ENCODE measurements at regions not wholly inside any gene's neighbourhood (a gene's known extent, or its start where the extent isn't known, plus 50 kb on each side); places are given as distances from the start of the nearest gene placed in this dataset.

GRCh38 chr20:48207505-48207904 lies 422.2 kb upstream of the SULF2 start:
- DNase-seq (ENCODE audit: low spot score), result no peak
- no peak overlapping the region for H3K27ac ChIP-seq
- TF ChIP-seq, protein P1, sequence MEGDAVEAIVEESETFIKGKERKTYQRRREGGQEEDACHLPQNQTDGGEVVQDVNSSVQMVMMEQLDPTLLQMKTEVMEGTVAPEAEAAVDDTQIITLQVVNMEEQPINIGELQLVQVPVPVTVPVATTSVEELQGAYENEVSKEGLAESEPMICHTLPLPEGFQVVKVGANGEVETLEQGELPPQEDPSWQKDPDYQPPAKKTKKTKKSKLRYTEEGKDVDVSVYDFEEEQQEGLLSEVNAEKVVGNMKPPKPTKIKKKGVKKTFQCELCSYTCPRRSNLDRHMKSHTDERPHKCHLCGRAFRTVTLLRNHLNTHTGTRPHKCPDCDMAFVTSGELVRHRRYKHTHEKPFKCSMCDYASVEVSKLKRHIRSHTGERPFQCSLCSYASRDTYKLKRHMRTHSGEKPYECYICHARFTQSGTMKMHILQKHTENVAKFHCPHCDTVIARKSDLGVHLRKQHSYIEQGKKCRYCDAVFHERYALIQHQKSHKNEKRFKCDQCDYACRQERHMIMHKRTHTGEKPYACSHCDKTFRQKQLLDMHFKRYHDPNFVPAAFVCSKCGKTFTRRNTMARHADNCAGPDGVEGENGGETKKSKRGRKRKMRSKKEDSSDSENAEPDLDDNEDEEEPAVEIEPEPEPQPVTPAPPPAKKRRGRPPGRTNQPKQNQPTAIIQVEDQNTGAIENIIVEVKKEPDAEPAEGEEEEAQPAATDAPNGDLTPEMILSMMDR (IDR thresholded peaks at IDR 0.05), result no peak
- H3K4me3 ChIP-seq, result no peak overlapping the region

GRCh38 chr20:48205786-48206185 lies 420.5 kb upstream of the SULF2 start:
- Histone ChIP-seq H3K4me3 (no peak overlapping the region), H3K27ac (no peak overlapping the region)
- TF ChIP-seq, protein P1 (IDR thresholded peaks at IDR 0.05), result no peak
- DNase-seq (ENCODE audit: low spot score), result no peak

DNA sequence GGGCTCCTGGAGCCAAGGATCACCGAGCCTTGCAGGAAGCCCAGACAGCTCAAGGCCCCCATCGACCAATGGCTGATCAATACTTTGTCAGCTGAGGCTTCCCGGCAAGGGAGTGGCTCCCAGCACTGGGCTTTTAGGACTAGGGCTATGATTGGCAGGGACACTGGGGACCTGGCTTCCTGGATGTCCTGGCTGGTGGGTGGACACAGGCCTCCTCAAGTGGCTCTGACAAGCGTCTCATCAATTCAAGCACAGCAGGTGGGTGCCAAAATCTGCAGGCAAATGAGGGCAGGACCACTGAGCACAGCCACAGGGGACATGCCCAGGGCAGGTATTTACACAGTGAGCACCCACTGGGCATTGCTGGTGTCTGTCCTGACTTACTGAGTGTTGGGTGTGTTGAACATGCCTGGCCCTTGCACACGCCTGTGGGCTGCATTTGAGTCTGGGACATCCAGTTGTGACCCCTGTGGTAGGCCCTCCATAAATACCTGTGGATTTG lies 420.1 kb upstream of the SULF2 start:
- DNase-seq (ENCODE audit: low spot score), result no peak
- H3K4me3 ChIP-seq, result no peak overlapping the region
- H3K27ac ChIP-seq, result no peak overlapping the region
- TF ChIP-seq, protein P1 (IDR thresholded peaks at IDR 0.05), result no peak

- TF ChIP-seq, protein P1 (IDR thresholded peaks at IDR 0.05), result no peak
- Histone ChIP-seq H3K4me3 (no peak overlapping the region), H3K27ac (no peak overlapping the region)
Measured at GRCh38 chr20:48204499-48204898, 419.2 kb upstream of the SULF2 start.

DNA sequence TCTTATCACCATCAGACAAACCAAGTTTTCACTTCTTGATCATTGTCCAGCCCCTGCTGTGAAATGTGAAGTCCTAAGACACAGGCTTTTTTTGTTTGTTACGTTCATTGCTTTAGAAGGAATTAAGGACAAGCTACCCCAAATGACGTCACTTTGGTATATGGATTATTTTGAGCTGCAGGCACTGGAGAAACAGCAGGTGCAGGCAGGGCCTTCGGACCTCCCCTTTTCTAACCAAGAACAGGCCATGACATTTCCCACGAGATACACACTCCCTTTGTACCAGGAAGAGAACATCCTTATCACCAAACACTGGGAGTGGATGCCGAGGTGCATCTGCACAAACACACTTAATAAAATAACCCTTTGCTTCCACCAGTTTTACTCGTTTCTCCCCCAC lies 418.0 kb upstream of the SULF2 start:
- Histone ChIP-seq H3K27ac (no peak overlapping the region), H3K4me3 (no peak overlapping the region)
- TF ChIP-seq, protein P1 (IDR thresholded peaks at IDR 0.05), result no peak
- DNase-seq (ENCODE audit: low spot score), result no peak

More at GRCh38 chr20:48204499-48204898, 419.2 kb upstream of the SULF2 start:
- DNase-seq (ENCODE audit: low spot score), result no peak

GRCh38 chr20:48202334-48203113 lies 417.2 kb upstream of the SULF2 start:
- H3K4me3 ChIP-seq, result no peak overlapping the region
- no peak for DNase-seq (ENCODE audit: low spot score)
- TF ChIP-seq, protein P1 (IDR thresholded peaks at IDR 0.05), result no peak
- no peak overlapping the region for H3K27ac ChIP-seq

GRCh38 chr20:48201885-48202284 lies 416.6 kb upstream of the SULF2 start:
- Histone ChIP-seq H3K4me3 (no peak overlapping the region), H3K27ac (no peak overlapping the region)
- TF ChIP-seq, protein P1 (IDR thresholded peaks at IDR 0.05), result no peak
- no peak for DNase-seq (ENCODE audit: low spot score)
